ENCODE measurements at regions not wholly inside any gene's neighbourhood (a gene's known extent, or its start where the extent isn't known, plus 50 kb on each side); places are given as distances from the start of the nearest gene placed in this dataset.

DNA sequence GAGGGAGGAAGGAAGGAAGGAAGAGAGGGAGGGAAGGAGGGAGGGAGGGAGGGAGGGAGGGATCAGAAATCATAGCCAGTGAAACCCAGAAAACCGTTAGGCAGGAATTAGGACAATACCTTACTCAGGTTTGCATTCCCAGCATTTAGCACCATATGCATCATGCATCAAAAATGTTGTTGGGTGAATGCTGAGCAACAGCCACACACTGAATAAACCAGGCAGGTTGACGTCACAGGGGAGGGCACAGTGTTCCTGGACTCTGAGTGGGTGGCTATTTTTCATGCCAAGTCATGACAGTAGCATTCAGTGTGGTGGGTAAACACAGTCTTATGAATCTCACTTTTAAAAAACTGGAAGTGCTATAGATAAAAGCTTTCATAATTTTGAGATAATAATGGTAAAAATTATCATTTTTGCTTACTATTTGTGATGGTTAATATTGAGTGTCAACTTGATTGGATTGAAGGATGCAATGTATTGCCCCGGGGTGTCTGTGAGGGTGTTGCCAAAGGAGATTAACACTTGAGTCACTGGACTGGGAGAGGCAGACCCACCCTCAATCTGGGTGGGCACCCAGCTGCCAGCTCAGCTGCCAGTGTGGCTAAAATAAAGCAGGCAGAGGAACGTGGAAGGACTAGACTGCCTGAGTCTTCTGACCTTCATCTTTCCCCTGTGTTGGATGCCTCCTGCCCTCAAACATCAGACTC is 199.1 kb upstream of the PRKCQ start (continued):
- no peak for TF ChIP-seq YY1 (IDR thresholded peaks at IDR 0.05; ENCODE audit: extremely low read depth, insufficient replicate concordance, low read depth, low read length)
- TF ChIP-seq ZNF274 (IDR thresholded peaks at IDR 0.05; ENCODE audit: low read depth, low read length) = no peak
- no peak for TF ChIP-seq POLR2A (IDR thresholded peaks at IDR 0.05; ENCODE audit: borderline replicate concordance, extremely low read depth, insufficient read depth, insufficient read length)

DNA sequence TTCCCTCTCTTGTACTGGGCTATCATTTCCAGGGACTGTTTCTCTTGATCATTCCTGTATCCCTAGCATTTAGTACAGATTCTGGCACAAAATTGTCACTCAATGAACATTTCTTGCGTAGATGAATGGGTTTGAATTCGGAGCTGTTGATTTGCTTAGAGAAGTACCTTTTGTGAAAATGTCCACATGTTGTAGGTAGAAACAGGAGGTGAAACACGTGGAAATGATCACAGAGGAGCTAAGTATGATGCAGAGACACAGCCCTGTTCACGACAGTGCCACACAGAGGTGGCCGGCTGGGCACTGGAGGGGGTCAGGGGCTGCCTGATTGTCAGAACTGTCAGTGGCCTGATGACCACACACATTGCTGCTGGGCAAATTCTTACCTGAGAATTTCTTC is 196.1 kb upstream of the PRKCQ start:
- RAD21 ChIA-PET (ENCODE audit: low non-redundant PET in 1 of 2, low total read pairs in 2 of 2, uncharacterized antibody in 2 of 2, unreplicated experiment in 2 of 2) = no interaction called here
- H3K27ac ChIP-seq (ENCODE audit: low read depth, low read length) = no peak overlapping the region
- TF ChIP-seq YY1 (IDR thresholded peaks at IDR 0.05; ENCODE audit: extremely low read depth, insufficient replicate concordance, low read depth, low read length) = no peak
- TF ChIP-seq SIN3A (IDR thresholded peaks at IDR 0.05; ENCODE audit: low read depth) = no peak
- no peak for TF ChIP-seq CEBPB (IDR thresholded peaks at IDR 0.05; ENCODE audit: low read depth)
- no peak for TF ChIP-seq POLR2AphosphoS5 (IDR thresholded peaks at IDR 0.05; ENCODE audit: low read depth, low read length)
- TF ChIP-seq EGR1 (IDR thresholded peaks at IDR 0.05; ENCODE audit: low read depth) = no peak
- no peak for TF ChIP-seq SP1 (IDR thresholded peaks at IDR 0.05; ENCODE audit: low read depth)
- TF ChIP-seq SRF (IDR thresholded peaks at IDR 0.05; ENCODE audit: low read depth) = no peak
- no peak for TF ChIP-seq ZFX (IDR thresholded peaks at IDR 0.05)
- TF ChIP-seq FOSL1 (IDR thresholded peaks at IDR 0.05; ENCODE audit: low read depth) = no peak
- no peak for TF ChIP-seq EZH2phosphoT487 (IDR thresholded peaks at IDR 0.05; ENCODE audit: borderline replicate concordance)
- TF ChIP-seq CBX3 (IDR thresholded peaks at IDR 0.05; ENCODE audit: low read depth) = no peak
- no peak for TF ChIP-seq ZNF274 (IDR thresholded peaks at IDR 0.05; ENCODE audit: low read depth, low read length)
- TF ChIP-seq, protein P1, sequence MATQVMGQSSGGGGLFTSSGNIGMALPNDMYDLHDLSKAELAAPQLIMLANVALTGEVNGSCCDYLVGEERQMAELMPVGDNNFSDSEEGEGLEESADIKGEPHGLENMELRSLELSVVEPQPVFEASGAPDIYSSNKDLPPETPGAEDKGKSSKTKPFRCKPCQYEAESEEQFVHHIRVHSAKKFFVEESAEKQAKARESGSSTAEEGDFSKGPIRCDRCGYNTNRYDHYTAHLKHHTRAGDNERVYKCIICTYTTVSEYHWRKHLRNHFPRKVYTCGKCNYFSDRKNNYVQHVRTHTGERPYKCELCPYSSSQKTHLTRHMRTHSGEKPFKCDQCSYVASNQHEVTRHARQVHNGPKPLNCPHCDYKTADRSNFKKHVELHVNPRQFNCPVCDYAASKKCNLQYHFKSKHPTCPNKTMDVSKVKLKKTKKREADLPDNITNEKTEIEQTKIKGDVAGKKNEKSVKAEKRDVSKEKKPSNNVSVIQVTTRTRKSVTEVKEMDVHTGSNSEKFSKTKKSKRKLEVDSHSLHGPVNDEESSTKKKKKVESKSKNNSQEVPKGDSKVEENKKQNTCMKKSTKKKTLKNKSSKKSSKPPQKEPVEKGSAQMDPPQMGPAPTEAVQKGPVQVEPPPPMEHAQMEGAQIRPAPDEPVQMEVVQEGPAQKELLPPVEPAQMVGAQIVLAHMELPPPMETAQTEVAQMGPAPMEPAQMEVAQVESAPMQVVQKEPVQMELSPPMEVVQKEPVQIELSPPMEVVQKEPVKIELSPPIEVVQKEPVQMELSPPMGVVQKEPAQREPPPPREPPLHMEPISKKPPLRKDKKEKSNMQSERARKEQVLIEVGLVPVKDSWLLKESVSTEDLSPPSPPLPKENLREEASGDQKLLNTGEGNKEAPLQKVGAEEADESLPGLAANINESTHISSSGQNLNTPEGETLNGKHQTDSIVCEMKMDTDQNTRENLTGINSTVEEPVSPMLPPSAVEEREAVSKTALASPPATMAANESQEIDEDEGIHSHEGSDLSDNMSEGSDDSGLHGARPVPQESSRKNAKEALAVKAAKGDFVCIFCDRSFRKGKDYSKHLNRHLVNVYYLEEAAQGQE (IDR thresholded peaks at IDR 0.05; ENCODE audit: low read depth) = no peak
- no peak for TF ChIP-seq RAD21 (IDR thresholded peaks at IDR 0.05; ENCODE audit: low read depth)
- TF ChIP-seq POLR2A (IDR thresholded peaks at IDR 0.05; ENCODE audit: borderline replicate concordance, extremely low read depth, insufficient read depth, insufficient read length) = no peak
- TF ChIP-seq, protein P2, sequence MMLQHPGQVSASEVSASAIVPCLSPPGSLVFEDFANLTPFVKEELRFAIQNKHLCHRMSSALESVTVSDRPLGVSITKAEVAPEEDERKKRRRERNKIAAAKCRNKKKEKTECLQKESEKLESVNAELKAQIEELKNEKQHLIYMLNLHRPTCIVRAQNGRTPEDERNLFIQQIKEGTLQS (IDR thresholded peaks at IDR 0.05) = no peak

More for the DNA sequence above, 196.1 kb upstream of the PRKCQ start:
- Histone ChIP-seq H3K4me1 (ENCODE audit: control insufficient read depth in 1 of 2, insufficient read depth in 2 of 2, low read length in 2 of 2) (peaks cover 0 to 31% of the 10 kb centered on the region in 2 experiments; a peak in 2 of 4 replicates), H3K27me3 (ENCODE audit: insufficient read depth, low read length) (no peaks in the 10 kb centered on the region), H3K36me3 (ENCODE audit: control insufficient read depth in 1 of 2, insufficient read depth in 2 of 2, low read length in 2 of 2) (no peaks in the 10 kb centered on the region), H3K79me2 (ENCODE audit: insufficient read depth, low read length) (no peaks in the 10 kb centered on the region), H3K9me3 (ENCODE audit: control insufficient read depth in 1 of 2, insufficient read depth in 1 of 2, low read depth in 1 of 2, low read length in 2 of 2) (no peaks in the 10 kb centered on the region), H3K4me3 (replicated peaks in 1 of 2; ENCODE audit: low read depth in 1 of 2, low read length in 2 of 2) (no peak overlapping the region), H3K4me2 (ENCODE audit: low read length) (no peak overlapping the region), H4K20me1 (ENCODE audit: insufficient read depth) (no peaks in the 10 kb centered on the region), H2AFZ (ENCODE audit: low read depth, low read length, poor library complexity, severe bottlenecking) (no peak overlapping the region), H3K9me2 (ENCODE audit: insufficient read depth) (no peaks in the 10 kb centered on the region), H3K9ac (ENCODE audit: low read length) (no peak overlapping the region)
- ChIA-PET POLR2A (no interaction called here), CTCF (no interaction called here)
- intact Hi-C loops (cut with micrococcal nuclease) = no loop called here
- no TSS peak for BruUV-seq (replicated peaks)
- DNase-seq (ENCODE audit: low read depth, low spot score) (no peak), ATAC-seq (no peak)

Data from HCT116 (cell line).